Activated T-cell treated with anti-CD3 and anti-CD28 coated beads, Interleukin-2, amount 50 U/mL, for 4 hours (primary cell): ENCODE measurements at regions not wholly inside any gene's neighbourhood (a gene's known extent, or its start where the extent isn't known, plus 50 kb on each side); places are given as distances from the start of the nearest gene placed in this dataset.

Experiments used
- ATAC-seq, 2 donors: fragments of 200-7000 bp; cut with Tn5 transposase; one replicate each; pipeline ENCODE4 v1.10.0; 2021
- DNase-seq: peaks from one replicate; pipeline ENCODE4 v3.0.0-alpha.2; 2020
- H3K27me3 Mint-ChIP-seq: one replicate; pipeline ENCODE4 v1.8.0; 2021; ENCODE audit warnings: low read depth, mixed read lengths
- H3K36me3 Mint-ChIP-seq: one replicate; pipeline ENCODE4 v1.8.0; 2022; ENCODE audit warnings: mixed read lengths; ENCODE audit not compliant: insufficient read depth
- H3K4me1 Mint-ChIP-seq: one replicate; pipeline ENCODE4 v1.8.0; 2021; ENCODE audit warnings: low read depth, mixed read lengths
- H3K4me3 Mint-ChIP-seq: one replicate; pipeline ENCODE4 v1.8.0; 2021; ENCODE audit warnings: mild to moderate bottlenecking, moderate library complexity, mixed read lengths
- H3K9me3 Mint-ChIP-seq: one replicate; pipeline ENCODE4 v1.8.0; 2021; ENCODE audit warnings: mixed read lengths

- ATAC-seq, result no peak
- no peak for DNase-seq
- Mint-ChIP-seq H3K4me1 (no peaks in the 10 kb centered on the region), H3K4me3 (no peak overlapping the region), H3K9me3 (no peaks in the 10 kb centered on the region), H3K36me3 (no peaks in the 10 kb centered on the region), H3K27me3 (no peaks in the 10 kb centered on the region)
These were observed 137.5 kb downstream of the MAT2B start for GRCh38 chr5:163642904-163643303.

- DNase-seq (no peak), ATAC-seq (no peak)
- Mint-ChIP-seq H3K4me3 (no peak overlapping the region), H3K4me1 (no peaks in the 10 kb centered on the region), H3K9me3 (peaks cover 3% of the 10 kb centered on the region), H3K27me3 (no peaks in the 10 kb centered on the region), H3K36me3 (no peaks in the 10 kb centered on the region)
These were observed 140.3 kb downstream of the MAT2B start for GRCh38 chr5:163645421-163646416.

GRCh38 chr5:163649514-163649913 lies 144.1 kb downstream of the MAT2B start:
- DNase-seq, result no peak
- H3K4me3 Mint-ChIP-seq, result no peak overlapping the region
- H3K4me1 Mint-ChIP-seq, result no peaks in the 10 kb centered on the region
- no peaks in the 10 kb centered on the region for H3K27me3 Mint-ChIP-seq
- H3K9me3 Mint-ChIP-seq, result peaks cover 10% of the 10 kb centered on the region
- no peaks in the 10 kb centered on the region for H3K36me3 Mint-ChIP-seq
- no peak for ATAC-seq

- ATAC-seq, result no peak
These were observed 148.1 kb downstream of the MAT2B start for GRCh38 chr5:163653526-163653925.

GRCh38 chr5:163658702-163659567 lies 153.5 kb downstream of the MAT2B start:
- DNase-seq (no peak), ATAC-seq (no peak)
- H3K36me3 Mint-ChIP-seq, result no peaks in the 10 kb centered on the region
- no peak overlapping the region for H3K4me3 Mint-ChIP-seq
- H3K4me1 Mint-ChIP-seq, result no peaks in the 10 kb centered on the region
- no peaks in the 10 kb centered on the region for H3K27me3 Mint-ChIP-seq
- peaks cover 6% of the 10 kb centered on the region for H3K9me3 Mint-ChIP-seq

More at GRCh38 chr5:163653526-163653925, 148.1 kb downstream of the MAT2B start:
- no peaks in the 10 kb centered on the region for H3K4me1 Mint-ChIP-seq
- no peaks in the 10 kb centered on the region for H3K36me3 Mint-ChIP-seq
- no peak for DNase-seq
- no peak overlapping the region for H3K4me3 Mint-ChIP-seq
- H3K27me3 Mint-ChIP-seq, result no peaks in the 10 kb centered on the region
- H3K9me3 Mint-ChIP-seq, result peaks cover 13% of the 10 kb centered on the region

- ATAC-seq (no peak), DNase-seq (no peak)
- H3K9me3 Mint-ChIP-seq, result peaks cover 3% of the 10 kb centered on the region
- H3K4me3 Mint-ChIP-seq, result no peak overlapping the region
- H3K36me3 Mint-ChIP-seq, result no peaks in the 10 kb centered on the region
- no peaks in the 10 kb centered on the region for H3K4me1 Mint-ChIP-seq
- H3K27me3 Mint-ChIP-seq, result no peaks in the 10 kb centered on the region
These were observed 154.1 kb downstream of the MAT2B start for GRCh38 chr5:163659568-163659902.

GRCh38 chr5:163660486-163660885 lies 155.1 kb downstream of the MAT2B start:
- H3K9me3 Mint-ChIP-seq, result no peaks in the 10 kb centered on the region
- no peaks in the 10 kb centered on the region for H3K36me3 Mint-ChIP-seq
- H3K4me3 Mint-ChIP-seq, result no peak overlapping the region
- DNase-seq (no peak), ATAC-seq (no peak)
- H3K4me1 Mint-ChIP-seq, result no peaks in the 10 kb centered on the region
- no peaks in the 10 kb centered on the region for H3K27me3 Mint-ChIP-seq

- DNase-seq (no peak), ATAC-seq (no peak)
- no peaks in the 10 kb centered on the region for H3K27me3 Mint-ChIP-seq
- no peaks in the 10 kb centered on the region for H3K4me1 Mint-ChIP-seq
- no peaks in the 10 kb centered on the region for H3K36me3 Mint-ChIP-seq
- H3K4me3 Mint-ChIP-seq, result no peak overlapping the region
- H3K9me3 Mint-ChIP-seq, result no peaks in the 10 kb centered on the region
These were observed 155.9 kb downstream of the MAT2B start for GRCh38 chr5:163661360-163661759.

- DNase-seq, result no peak
- no peaks in the 10 kb centered on the region for H3K36me3 Mint-ChIP-seq
- no peak overlapping the region for H3K4me3 Mint-ChIP-seq
- peaks cover 2% of the 10 kb centered on the region for H3K27me3 Mint-ChIP-seq
- ATAC-seq, result no peak
- H3K4me1 Mint-ChIP-seq, result no peaks in the 10 kb centered on the region
- H3K9me3 Mint-ChIP-seq, result no peaks in the 10 kb centered on the region
These were observed 164.6 kb downstream of the MAT2B start for GRCh38 chr5:163670036-163670435.

- H3K36me3 Mint-ChIP-seq, result no peaks in the 10 kb centered on the region
- H3K4me1 Mint-ChIP-seq, result no peaks in the 10 kb centered on the region
- DNase-seq (no peak), ATAC-seq (no peak)
- H3K4me3 Mint-ChIP-seq, result no peak overlapping the region
- H3K27me3 Mint-ChIP-seq, result peaks cover 2% of the 10 kb centered on the region
- no peaks in the 10 kb centered on the region for H3K9me3 Mint-ChIP-seq
These were observed 171.7 kb downstream of the MAT2B start for GRCh38 chr5:163677092-163677491.

- DNase-seq (no peak), ATAC-seq (no peak)
- no peak overlapping the region for H3K4me3 Mint-ChIP-seq
- H3K4me1 Mint-ChIP-seq, result no peaks in the 10 kb centered on the region
- H3K9me3 Mint-ChIP-seq, result no peaks in the 10 kb centered on the region
- H3K27me3 Mint-ChIP-seq, result no peaks in the 10 kb centered on the region
- no peaks in the 10 kb centered on the region for H3K36me3 Mint-ChIP-seq
These were observed 176.8 kb downstream of the MAT2B start for GRCh38 chr5:163682234-163682633.

- Mint-ChIP-seq H3K27me3 (no peaks in the 10 kb centered on the region), H3K36me3 (no peaks in the 10 kb centered on the region), H3K4me1 (no peaks in the 10 kb centered on the region), H3K4me3 (no peak overlapping the region), H3K9me3 (no peaks in the 10 kb centered on the region)
- no peak for ATAC-seq
- no peak for DNase-seq
These were observed 182.0 kb downstream of the MAT2B start for GRCh38 chr5:163687414-163687813.

- Mint-ChIP-seq H3K36me3 (no peaks in the 10 kb centered on the region), H3K27me3 (no peaks in the 10 kb centered on the region), H3K9me3 (no peaks in the 10 kb centered on the region), H3K4me1 (no peaks in the 10 kb centered on the region), H3K4me3 (no peak overlapping the region)
- ATAC-seq (no peak), DNase-seq (no peak)
These were observed 186.7 kb downstream of the MAT2B start for GRCh38 chr5:163692091-163692490.

GRCh38 chr5:163695830-163696578 lies 190.6 kb downstream of the MAT2B start:
- no peaks in the 10 kb centered on the region for H3K4me1 Mint-ChIP-seq
- no peaks in the 10 kb centered on the region for H3K9me3 Mint-ChIP-seq
- no peak overlapping the region for H3K4me3 Mint-ChIP-seq
- no peak for ATAC-seq
- H3K27me3 Mint-ChIP-seq, result no peaks in the 10 kb centered on the region
- no peaks in the 10 kb centered on the region for H3K36me3 Mint-ChIP-seq
- DNase-seq, result no peak
